HG03565 (cell line): ENCODE measurements at regions not wholly inside any gene's neighbourhood (a gene's known extent, or its start where the extent isn't known, plus 50 kb on each side); places are given as distances from the start of the nearest gene placed in this dataset.

ENCODE experiments used
- ATAC-seq: cut with Tn5 transposase; IDR thresholded peaks from one replicate; pipeline ENCODE4 v1.9.1; 2021; ENCODE audit warnings: mild to moderate bottlenecking, moderate library complexity; ENCODE audit not compliant: unreplicated experiment

GRCh38 chr4:152099981-152100378 is 339.2 kb upstream of the GATB start:
- ATAC-seq = no peak

GRCh38 chr4:152099555-152099954 is 338.7 kb upstream of the GATB start:
- ATAC-seq = no peak

GRCh38 chr4:152099061-152099425 is 338.2 kb upstream of the GATB start:
- no peak for ATAC-seq

DNA sequence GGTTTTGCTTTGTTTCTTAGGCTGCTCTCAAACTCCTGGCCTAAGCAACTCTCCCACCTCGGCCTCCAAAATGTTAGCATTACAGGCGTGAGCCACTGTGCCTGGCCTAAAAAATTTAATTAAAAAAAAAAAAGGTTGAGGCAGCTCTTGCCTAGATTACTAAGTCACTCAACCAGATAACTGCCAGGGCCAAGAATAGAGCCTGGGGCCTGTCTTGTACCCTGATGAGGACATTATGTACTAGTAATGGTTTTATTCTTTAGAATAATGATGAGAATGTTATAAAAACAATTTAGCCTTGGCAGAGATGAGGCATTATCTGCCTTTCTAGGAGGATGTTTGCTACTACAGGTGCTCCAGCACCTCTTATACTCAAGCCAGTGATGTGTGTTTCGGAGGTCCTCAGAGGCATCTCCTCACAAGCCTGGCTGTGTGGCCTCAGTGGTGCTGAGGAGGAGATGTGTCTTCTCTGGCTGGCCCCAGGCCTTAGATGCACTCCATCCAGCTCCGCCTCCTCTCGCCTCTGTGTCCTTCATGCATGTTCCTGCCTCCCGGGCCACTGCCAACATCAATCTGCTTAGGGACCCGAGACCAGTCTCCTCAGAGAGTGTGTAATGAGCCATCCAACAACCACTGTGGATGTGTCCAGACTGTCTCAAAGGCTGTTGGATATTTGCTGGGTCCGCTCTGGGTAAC is 337.7 kb upstream of the GATB start:
- ATAC-seq = no peak

DNA sequence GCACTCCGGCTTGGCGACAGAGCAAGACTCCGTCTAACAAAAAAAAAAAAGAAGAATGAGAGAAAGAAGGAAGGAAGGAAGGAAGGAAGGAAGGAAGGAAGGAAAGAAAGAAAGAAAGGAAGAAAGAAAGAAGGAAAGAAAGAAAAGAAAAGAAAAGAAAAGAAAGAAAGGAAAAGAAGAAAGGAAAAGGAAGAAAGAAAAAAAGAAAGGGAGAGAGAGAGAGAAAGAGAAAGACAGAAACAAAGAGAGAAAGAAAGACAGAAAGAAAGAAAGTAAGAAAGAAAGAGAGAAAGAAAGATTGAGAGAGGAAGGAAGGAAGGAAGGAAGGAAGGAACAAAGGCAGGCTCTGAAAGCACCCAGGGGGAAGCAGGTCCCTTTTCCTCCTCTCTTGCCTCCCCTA is 336.6 kb upstream of the GATB start:
- ATAC-seq = no peak

DNA sequence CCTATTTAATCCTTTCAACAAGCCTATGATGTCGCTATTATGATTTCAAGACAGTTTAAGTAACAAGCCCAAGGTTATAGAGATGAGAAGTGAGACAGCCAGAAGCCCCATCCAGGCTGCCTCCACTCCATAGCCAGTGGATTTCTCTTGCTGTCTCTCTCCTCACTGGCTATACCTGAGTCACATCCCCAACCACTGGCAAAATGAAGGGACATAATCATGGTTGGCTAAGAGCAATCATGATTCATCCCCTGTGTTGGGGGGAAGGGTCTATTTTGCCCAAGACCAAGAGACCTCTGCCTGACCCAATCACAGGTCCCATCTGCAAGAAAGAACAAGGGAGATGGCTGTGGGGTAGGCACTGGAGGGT is 334.9 kb upstream of the GATB start:
- no peak for ATAC-seq

- ATAC-seq = no peak
Observed at GRCh38 chr4:152094970-152095700, 334.3 kb upstream of the GATB start.

DNA sequence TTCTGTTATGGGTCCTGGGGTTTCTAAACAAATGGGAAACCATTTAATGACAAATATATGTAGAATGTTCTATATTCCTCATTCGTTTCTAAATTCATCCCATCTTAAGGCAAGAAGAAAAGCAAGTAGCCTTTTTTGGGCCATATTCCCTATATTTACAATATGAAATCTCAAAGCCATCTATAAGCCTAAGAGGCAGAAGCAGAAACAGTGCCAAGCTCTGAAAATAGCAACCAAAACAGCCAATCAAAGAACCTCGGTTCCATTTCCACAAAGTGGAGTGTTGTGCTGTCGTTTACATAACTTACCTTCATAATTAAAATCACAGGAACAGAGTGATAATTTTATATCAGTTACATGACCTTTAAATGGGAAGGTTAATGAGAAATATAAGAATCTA is 330.6 kb upstream of the GATB start:
- ATAC-seq = no peak

DNA sequence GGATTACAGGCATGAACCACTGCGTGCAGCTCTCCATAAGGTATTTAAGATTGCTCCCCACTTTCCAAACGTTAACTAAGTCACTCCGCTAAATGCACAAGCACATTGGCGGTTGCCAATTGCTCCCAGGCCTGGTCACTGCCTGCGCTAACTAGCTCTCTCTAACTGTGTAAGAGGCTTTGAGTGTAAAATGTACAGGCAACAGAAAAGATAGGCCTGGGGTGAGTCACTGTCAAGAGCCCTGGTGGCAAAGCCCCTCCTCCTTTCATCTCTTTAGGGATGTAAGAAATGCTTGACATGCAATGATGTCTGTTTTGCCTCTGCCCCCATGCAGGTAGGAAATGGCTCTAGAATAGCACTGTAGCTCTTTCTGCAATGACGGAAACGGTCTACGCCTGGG is 329.7 kb upstream of the GATB start:
- ATAC-seq = no peak

GRCh38 chr4:152089584-152089983 is 328.8 kb upstream of the GATB start:
- no peak for ATAC-seq

DNA sequence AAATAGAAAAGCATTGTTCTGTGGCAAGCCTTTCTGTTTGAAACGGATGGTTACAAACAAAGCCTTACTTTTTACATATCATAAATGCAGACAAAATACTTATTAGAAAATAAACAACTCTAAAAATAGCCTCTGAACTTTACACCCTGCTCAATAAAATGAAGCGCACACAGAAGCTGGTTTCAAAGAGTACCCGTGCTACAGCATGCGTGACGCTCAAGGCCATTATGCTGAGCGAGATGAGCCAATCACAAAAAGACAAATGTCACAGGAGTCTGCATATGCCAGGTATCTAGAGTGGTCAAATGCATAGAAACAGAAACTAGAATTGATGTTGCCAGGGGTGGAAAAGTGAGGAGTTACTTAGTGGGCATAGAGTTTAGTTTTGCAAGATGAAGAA is 326.5 kb upstream of the GATB start:
- ATAC-seq = no peak

DNA sequence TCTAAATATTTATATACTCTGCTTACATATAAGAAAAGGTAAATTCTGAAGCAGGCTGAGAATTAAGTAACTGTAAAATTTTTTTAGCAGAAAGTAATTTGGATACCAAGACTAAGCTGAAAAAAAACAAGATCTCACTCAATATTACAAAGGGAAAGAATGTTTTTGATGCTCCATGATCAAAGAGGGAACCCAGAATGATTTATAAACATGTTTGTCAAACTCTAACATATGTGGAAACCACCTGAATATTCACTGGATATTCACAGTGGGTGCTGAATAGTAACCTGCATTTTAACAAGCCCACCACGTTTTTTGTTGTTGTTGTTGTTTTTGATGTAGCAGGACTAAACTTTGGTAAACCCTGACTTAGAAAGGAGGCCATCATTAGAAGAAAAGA is 324.9 kb upstream of the GATB start:
- ATAC-seq = no peak

DNA sequence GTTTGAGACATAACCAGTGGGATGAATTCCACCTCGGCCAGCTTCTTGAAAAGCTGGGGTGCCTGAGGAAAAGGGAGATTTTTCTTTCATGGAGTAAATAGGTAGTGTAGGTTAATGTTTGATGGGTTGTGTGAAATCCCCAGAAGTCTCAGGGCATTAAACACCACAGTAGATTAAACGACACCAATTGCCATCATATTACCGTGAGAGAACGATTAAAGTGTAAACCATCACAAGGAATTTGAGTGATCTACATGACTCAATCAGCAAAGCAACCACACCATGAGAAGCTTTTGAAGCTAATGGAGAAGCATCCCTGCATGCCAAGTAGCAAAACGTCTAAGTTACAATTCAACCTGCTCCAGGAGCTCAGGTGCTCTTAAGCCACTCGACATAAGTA is 322.5 kb upstream of the GATB start:
- ATAC-seq = no peak

- no peak for ATAC-seq
Observed at GRCh38 chr4:152081024-152081423, 320.2 kb upstream of the GATB start.

DNA sequence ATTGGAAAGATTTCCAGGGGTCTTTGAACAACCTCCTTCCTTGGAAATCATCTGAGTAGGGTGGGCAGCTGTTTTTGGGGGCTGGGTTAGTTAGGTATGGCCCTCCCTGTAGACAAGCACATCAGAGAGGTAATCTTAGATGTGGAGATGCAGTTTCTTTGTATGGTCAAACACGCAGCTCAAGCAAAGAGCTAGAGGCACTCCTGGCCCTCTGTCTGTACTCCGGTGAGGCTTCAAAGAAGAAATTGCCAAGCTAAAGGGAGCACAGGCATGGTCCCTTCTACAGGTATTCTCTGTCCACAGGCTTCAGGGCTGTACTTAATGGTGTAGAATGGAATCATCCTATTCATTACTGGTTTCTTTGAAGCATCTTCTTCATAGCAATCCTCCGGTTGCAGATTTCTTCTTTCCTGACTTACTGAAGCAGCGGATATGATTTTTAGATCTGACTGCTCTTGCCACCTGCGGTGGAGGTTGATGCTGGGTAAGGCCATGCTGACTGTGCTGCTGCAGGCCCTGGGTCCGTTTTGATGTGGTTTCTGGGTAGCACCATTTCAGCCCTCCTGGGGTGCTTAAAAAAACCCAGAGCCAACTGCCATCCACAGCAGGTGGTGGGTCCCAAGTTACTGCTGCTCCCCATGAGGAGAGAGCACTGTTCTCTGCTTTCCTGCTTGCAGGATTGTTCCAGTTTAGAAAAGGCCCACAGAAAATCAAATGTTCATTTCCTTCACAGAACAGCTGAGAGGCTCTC is 318.9 kb upstream of the GATB start:
- no peak for ATAC-seq

GRCh38 chr4:152079079-152079478 is 318.3 kb upstream of the GATB start:
- no peak for ATAC-seq

DNA sequence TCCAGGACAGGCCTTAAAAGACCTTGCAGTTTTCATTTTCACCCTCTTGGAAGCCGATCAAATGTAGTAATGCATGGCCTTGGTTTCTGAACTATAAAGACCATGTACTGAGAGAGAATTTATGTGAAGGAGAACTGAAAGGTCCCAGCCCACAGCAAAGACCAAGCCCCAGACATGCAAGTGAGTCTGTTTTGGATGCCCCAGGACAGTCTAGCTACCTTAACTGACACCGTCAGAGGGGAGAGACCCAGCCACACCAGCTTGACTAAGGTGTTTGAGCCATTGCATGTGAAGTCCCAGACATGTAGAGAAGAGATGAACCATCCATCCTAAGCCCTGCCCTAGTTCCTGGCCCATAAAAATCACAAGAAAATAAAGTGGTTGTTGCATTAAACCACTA is 316.8 kb upstream of the GATB start:
- no peak for ATAC-seq

GRCh38 chr4:152075253-152075928 is 314.6 kb upstream of the GATB start:
- ATAC-seq = no peak

- no peak for ATAC-seq
Observed at GRCh38 chr4:152074573-152074972, 313.8 kb upstream of the GATB start.

GRCh38 chr4:152074088-152074437 is 313.3 kb upstream of the GATB start:
- no peak for ATAC-seq

DNA sequence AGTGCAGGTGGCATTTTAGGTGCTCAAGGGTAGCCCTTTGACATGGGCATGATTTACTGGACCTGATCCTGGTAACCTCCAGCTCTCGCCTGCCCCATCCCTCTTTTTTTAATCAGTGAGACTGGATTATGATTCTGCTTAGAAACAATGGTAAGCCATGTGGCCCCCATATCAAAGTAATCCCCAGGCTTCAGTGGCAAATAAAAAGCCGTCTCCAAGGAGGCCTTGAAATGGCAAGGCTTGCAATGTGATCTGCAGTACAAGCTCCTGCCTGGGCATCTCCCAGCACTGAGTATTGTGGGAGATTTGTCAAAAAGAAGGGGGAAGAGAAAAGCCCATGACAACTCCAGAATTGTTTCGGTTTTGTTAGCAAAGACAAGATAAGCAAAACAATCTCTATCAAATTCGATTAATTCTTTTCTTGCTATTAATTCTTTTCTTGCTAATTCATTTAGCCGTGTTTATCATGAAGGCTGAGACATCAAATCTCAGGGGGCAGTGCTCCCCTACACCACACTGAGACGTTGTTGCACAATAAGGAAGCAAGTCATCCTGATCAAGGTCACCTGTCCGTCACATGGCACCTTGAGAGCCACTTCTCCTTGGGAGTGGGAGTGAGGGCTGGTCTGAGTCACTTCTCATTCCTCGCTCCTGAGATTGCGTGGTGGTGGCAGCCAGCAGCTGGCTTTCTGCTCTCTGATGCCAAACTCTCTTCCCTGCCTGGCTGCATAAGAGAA is 312.7 kb upstream of the GATB start:
- ATAC-seq = no peak
